ENCODE measurements at regions not wholly inside any gene's neighbourhood (a gene's known extent, or its start where the extent isn't known, plus 50 kb on each side); places are given as distances from the start of the nearest gene placed in this dataset.
"Not testable (repeated sequence)": the region's sequence is repeated elsewhere in the genome, so short reads cannot be mapped to it uniquely, and the experiment has no call there.

GRCh38 chr7:155955367-155955635, 143.0 kb upstream of the SHH start:
- DNase-seq = no peak

DNA sequence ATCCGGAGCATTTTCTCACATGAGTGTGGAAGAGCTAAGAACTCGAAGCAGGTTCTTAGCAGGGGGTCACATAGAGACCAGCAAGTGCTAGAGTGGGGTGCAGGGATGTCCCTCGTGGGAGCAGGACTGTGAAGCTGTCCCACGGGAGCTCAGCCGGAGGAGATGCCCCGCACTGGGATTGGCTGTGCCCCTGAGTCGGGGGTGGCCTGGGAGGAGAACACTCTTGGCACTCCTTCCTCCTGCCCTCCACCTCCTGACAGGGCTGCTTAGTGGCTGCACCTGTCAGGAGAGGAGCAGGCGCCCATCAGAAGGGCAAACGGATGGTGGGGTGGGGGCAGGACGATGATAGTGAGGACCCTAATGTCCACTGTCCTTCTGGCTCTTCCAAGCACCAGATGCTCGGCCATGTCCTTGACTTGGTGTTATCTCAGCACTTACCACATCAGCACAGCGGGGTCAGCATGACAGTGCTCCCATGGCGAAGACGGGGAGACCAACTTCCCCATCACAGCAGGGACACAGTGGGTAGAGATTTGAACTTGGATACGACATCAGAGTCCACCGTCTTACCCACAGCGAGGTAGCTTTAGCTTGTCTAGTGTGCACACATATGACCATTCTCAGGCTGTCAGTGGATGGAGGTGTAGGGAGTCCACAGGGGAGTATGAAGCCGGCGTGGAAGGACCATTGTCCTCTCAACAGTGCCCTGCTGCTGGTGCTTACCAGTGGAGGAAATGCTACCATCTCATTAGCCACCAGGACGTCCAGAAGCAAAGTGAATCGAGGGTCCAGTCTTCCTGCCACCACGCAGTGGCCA, 142.5 kb upstream of the SHH start:
- DNase-seq = no peak

- DNase-seq = no peak
Measured at GRCh38 chr7:155953781-155954549, 141.7 kb upstream of the SHH start.

DNA sequence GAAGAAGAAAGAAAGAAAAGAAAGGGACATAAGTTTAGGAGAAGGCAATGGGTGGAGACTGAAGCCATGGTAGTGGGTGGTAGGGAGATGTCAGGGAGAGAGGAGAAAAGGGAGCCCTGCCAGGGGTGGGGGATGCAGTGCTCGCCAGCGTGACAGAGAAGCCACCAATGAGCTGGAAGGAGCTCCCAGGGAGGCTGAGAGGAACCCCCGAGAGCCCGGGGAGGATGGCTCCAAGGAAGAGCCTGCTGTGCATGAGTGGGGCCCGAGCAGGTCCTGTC, 141.2 kb upstream of the SHH start:
- DNase-seq = no peak

GRCh38 chr7:155951554-155952158, 139.4 kb upstream of the SHH start:
- no peak for DNase-seq

DNA sequence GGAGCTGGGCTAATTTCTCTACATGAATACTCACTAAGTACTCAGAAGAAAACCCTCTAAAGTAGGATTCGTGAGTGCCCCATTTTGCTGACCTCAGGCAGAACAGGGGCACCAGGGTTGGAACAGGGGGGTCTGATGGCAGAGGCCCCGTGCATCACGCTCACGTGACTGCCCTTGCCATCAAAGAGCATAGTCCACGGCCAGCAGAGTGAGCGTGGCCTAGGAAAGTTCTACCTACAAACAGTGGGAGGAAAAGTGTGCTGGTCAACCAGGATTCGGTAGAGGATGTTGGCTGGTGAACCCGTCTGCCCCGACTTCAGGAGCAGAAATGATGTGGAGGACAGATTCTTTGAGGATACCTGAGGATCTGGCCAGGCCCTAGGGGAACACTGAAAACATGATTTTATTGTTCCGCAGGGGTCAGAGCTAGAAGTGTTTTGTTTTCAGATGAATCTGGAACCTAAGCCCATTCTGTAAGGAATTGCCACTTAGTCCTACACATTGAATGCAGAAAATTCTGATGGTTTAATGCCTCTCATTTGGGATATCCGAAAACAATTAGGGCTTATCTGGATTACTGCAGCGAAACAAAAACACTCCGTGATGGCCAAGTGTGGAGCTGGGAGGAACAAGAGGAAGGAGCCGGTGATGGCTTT, 138.8 kb upstream of the SHH start:
- DNase-seq = no peak

DNA sequence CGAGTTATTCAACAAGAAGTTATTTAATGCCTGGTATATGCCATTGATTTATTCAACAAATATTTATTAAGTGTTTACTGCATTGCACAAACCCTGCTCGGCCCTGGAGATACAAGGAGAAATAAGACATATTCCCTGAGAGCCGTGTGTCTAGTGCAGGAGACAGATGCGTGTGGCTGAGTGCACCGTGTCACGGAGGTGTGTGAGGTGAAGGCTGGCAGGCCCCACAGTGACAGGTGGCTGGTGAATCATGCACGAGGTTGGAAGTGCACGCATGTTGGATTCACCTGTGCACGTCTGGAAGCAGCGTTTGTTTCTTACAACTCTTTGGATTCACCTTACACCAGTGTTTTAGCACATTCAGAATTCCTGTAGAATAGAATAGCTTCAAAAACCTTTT, 136.6 kb upstream of the SHH start:
- DNase-seq = no peak

DNA sequence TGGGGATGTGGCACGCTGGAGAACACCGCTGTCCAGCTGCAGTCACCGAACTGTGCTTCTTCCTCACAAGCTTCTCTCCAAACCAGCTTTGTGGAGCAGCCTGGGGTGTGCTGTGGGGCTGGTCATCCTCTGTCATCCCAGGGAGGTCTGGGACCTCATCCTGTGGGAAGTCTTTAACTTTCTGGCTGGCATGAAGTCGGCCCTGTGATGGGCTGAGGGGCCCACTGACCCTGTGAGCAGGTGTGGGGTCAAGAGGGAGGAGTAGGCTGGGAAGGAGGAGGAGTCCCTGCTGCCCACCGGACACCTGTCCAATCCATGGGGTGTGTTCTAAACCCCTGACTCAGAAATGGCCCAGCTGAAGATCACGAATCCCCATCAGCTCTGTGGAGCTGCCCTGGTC, 136.2 kb upstream of the SHH start:
- no peak for DNase-seq

- no peak for DNase-seq
Measured at GRCh38 chr7:155947051-155947450, 134.8 kb upstream of the SHH start.

- no peak for DNase-seq
Measured at GRCh38 chr7:155945670-155946325, 133.5 kb upstream of the SHH start.

DNA sequence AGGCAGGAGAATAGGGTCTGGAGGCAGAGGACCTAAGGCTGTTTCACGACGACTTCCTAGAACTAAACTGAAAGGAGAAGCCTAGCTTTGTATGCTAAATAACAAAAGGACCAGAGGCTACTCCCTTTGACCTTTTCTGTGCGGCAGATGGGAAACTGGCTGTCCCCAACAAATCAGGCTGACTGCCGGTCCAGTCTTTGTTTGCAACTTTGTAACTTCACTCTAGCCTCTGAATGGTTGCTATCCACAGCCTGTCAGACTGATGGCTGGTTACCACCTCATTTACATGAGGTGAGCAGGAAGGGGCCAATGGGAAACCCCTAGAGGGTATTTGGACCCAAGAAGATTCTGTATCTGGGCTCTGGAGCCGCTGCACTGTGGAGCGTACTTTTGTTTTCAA, 132.6 kb upstream of the SHH start:
- no peak for DNase-seq

DNA sequence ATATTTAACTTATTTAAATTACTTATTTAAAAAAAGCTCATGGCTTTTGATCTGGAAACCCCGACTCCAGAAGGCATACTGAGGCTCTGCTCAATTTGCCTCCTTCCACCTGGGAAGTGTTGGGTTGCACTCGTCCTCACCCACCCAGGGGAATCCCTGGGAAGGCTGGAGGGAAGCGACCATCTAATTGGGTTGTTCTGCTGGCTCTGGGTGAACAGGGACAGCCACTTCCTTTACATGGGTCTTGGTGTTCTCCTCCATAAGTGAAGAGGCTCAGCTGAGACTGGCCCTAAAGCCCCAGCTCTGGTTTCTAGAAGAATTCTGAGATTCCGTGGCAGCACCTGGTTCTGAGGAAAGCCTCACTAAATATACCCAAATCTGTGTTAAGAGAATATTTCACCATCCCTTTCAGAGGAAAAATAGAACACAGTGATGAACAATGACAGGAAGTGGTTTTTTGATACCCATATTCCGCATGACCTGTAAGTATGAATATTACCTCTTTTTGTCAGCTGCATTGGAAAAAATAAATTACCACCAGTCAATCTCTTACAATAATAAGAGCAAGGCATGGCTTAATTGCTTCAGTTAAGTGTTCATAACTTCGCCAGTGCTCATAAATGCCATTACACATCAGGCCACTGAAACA, 131.1 kb upstream of the SHH start:
- DNase-seq = no peak

GRCh38 chr7:155942226-155942950, 130.1 kb upstream of the SHH start:
- no peak for DNase-seq

DNA sequence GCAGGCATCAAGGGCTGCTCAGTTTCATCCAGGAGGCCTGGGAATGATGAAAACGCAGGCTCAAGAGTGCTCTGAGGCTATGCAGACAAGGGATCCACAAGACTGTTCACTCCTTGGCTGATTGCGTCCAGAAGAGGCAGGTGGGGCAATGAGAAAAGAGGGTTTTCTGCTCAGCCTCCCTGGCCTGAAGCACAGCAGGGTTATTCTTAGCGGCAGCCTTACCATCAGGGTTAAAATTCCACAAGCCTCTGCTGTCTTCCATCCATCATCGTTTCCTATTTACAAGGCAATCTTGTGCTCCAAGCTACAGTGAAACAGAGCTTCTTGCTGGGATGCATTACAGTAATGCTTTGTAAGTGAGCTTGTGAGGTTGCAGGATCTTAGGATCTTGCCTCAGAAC, 129.4 kb upstream of the SHH start:
- no peak for DNase-seq

GRCh38 chr7:155939350-155939749, 127.1 kb upstream of the SHH start:
- no peak for DNase-seq

- DNase-seq = no peak
Measured at GRCh38 chr7:155938129-155938528, 125.9 kb upstream of the SHH start.

DNA sequence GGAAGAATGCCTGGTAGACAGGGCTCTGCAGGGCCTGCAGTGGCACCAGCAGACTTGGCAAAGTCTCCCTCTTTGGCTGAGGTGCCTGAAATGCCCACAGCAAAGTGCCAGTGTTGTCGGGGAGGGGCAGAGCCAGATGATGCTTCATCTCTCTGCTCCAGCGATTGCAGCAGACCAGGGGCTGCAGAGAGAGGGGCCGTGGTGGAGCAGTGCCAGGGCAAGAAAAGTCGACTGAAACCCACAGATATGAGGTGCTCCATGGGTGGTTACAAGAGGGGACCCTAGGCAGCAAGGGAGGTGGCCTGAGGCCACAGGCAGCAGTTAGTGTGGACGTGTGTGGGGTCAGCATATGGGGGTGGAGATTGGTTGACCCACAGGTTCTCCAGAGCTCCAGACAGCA, 123.5 kb upstream of the SHH start:
- no peak for DNase-seq

GRCh38 chr7:155935005-155935557, 122.8 kb upstream of the SHH start:
- no peak for DNase-seq

- DNase-seq = not testable (repeated sequence)
Measured at GRCh38 chr7:155932324-155932723, 120.1 kb upstream of the SHH start.

GRCh38 chr7:155931396-155932085, 119.3 kb upstream of the SHH start:
- no peak for DNase-seq

DNA sequence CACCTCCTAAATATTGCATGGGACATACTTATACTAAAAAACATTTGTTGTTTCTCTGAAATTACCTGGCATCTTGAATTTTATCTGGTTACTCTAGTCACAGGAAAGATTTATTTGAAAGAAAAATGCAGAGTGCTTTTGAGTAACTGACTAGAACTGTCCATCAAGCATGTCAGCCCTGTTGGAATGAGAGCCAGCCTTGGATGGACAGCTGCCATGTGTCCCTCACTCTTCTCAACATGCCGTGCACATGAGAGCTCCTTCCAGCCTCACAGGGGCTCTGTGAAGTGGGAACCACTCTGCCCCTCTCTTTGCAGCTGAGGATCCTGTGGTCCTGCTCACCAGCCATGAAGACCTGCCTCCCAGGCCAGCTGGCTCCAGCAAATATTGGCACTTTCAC, 118.3 kb upstream of the SHH start:
- DNase-seq = no peak

Measured in NCI-H2029 (cell line).